Activated CD4-positive, alpha-beta memory T cell treated with anti-CD3 and anti-CD28 coated beads, Interleukin-2, amount 10 ng/mL, durations not matched to agents 7 days and 5 days (primary cell): ENCODE measurements at regions not wholly inside any gene's neighbourhood (a gene's known extent, or its start where the extent isn't known, plus 50 kb on each side); places are given as distances from the start of the nearest gene placed in this dataset.

Experiments
- CTCF ChIA-PET: fragments of 350-600 bp; sonication (Branson Sonifier 250); formaldehyde crosslinking; loops from one replicate; lab custom pipeline; 2021; ENCODE audit warnings: antibody characterized with exemption, inconsistent platforms; lab: Charles Lee
- POLR2A ChIA-PET: fragments of 350-600 bp; sonication (Branson Sonifier 250); formaldehyde crosslinking; loops from one replicate; lab custom pipeline; 2021; ENCODE audit warnings: antibody characterized with exemption; lab: Charles Lee
- DNase-seq: peaks from one replicate; pipeline ENCODE4 v3.0.0-alpha.2; 2020
- H3K27ac Mint-ChIP-seq: one replicate; pipeline ENCODE4 v1.8.0; 2021; ENCODE audit warnings: mild to moderate bottlenecking, mixed read lengths
- H3K27me3 Mint-ChIP-seq: one replicate; pipeline ENCODE4 v1.8.0; 2021; ENCODE audit warnings: mixed read lengths
- H3K36me3 Mint-ChIP-seq: one replicate; pipeline ENCODE4 v1.8.0; 2021; ENCODE audit warnings: low read depth, mixed read lengths
- H3K4me1 Mint-ChIP-seq: one replicate; pipeline ENCODE4 v1.8.0; 2021; ENCODE audit warnings: mixed read lengths
- H3K4me3 Mint-ChIP-seq: one replicate; pipeline ENCODE4 v1.8.0; 2021; ENCODE audit warnings: mild to moderate bottlenecking, mixed read lengths
- H3K9me3 Mint-ChIP-seq: one replicate; pipeline ENCODE4 v1.8.0; 2021; ENCODE audit warnings: mixed read lengths

- CTCF ChIA-PET: no interaction called here
- Mint-ChIP-seq H3K9me3 (no peaks in the 10 kb centered on the region), H3K36me3 (no peaks in the 10 kb centered on the region), H3K27me3 (peaks cover 3% of the 10 kb centered on the region), H3K4me1 (no peaks in the 10 kb centered on the region), H3K4me3 (no peak overlapping the region), H3K27ac (no peak overlapping the region)
- no peak for DNase-seq
- POLR2A ChIA-PET: no interaction called here
These were observed 193.3 kb downstream of the DIRAS2 start for GRCh38 chr9:90449213-90449925.

GRCh38 chr9:90451804-90452203 is 190.8 kb downstream of the DIRAS2 start:
- Mint-ChIP-seq H3K4me3 (no peak overlapping the region), H3K27me3 (peaks cover 4% of the 10 kb centered on the region), H3K27ac (no peak overlapping the region), H3K9me3 (no peaks in the 10 kb centered on the region), H3K36me3 (no peaks in the 10 kb centered on the region), H3K4me1 (no peaks in the 10 kb centered on the region)
- DNase-seq: no peak
- CTCF ChIA-PET: no interaction called here
- POLR2A ChIA-PET: no interaction called here

GRCh38 chr9:90455316-90455715 is 187.3 kb downstream of the DIRAS2 start:
- ChIA-PET CTCF (no interaction called here), POLR2A (no interaction called here)
- no peak overlapping the region for H3K4me3 Mint-ChIP-seq
- no peaks in the 10 kb centered on the region for H3K9me3 Mint-ChIP-seq
- peaks cover 6% of the 10 kb centered on the region for H3K27me3 Mint-ChIP-seq
- H3K4me1 Mint-ChIP-seq: no peaks in the 10 kb centered on the region
- no peaks in the 10 kb centered on the region for H3K36me3 Mint-ChIP-seq
- H3K27ac Mint-ChIP-seq: no peak overlapping the region
- DNase-seq: no peak

GRCh38 chr9:90457386-90458190 is 185.0 kb downstream of the DIRAS2 start:
- no peak for DNase-seq
- Mint-ChIP-seq H3K27me3 (peaks cover 8% of the 10 kb centered on the region), H3K4me3 (no peak overlapping the region), H3K4me1 (no peaks in the 10 kb centered on the region), H3K36me3 (no peaks in the 10 kb centered on the region), H3K27ac (no peak overlapping the region), H3K9me3 (no peaks in the 10 kb centered on the region)
- CTCF ChIA-PET: no interaction called here
- POLR2A ChIA-PET: no interaction called here

- peaks cover 8% of the 10 kb centered on the region for H3K27me3 Mint-ChIP-seq
- no peaks in the 10 kb centered on the region for H3K36me3 Mint-ChIP-seq
- CTCF ChIA-PET: no interaction called here
- no peak overlapping the region for H3K27ac Mint-ChIP-seq
- POLR2A ChIA-PET: no interaction called here
- H3K4me3 Mint-ChIP-seq: no peak overlapping the region
- DNase-seq: no peak
- no peaks in the 10 kb centered on the region for H3K4me1 Mint-ChIP-seq
- H3K9me3 Mint-ChIP-seq: no peaks in the 10 kb centered on the region
These were observed 184.1 kb downstream of the DIRAS2 start for GRCh38 chr9:90458485-90458884.

GRCh38 chr9:90459321-90459720 is 183.3 kb downstream of the DIRAS2 start:
- no peak for DNase-seq
- POLR2A ChIA-PET: no interaction called here
- CTCF ChIA-PET: no interaction called here

GRCh38 chr9:90460220-90460619 is 182.4 kb downstream of the DIRAS2 start:
- H3K27me3 Mint-ChIP-seq: peaks cover 8% of the 10 kb centered on the region
- POLR2A ChIA-PET: no interaction called here
- H3K27ac Mint-ChIP-seq: no peak overlapping the region
- H3K9me3 Mint-ChIP-seq: no peaks in the 10 kb centered on the region
- CTCF ChIA-PET: no interaction called here
- no peaks in the 10 kb centered on the region for H3K4me1 Mint-ChIP-seq
- DNase-seq: no peak
- H3K4me3 Mint-ChIP-seq: no peak overlapping the region
- H3K36me3 Mint-ChIP-seq: no peaks in the 10 kb centered on the region

More at GRCh38 chr9:90459321-90459720, 183.3 kb downstream of the DIRAS2 start:
- no peak overlapping the region for H3K4me3 Mint-ChIP-seq
- no peaks in the 10 kb centered on the region for H3K36me3 Mint-ChIP-seq
- H3K27me3 Mint-ChIP-seq: peaks cover 8% of the 10 kb centered on the region
- H3K4me1 Mint-ChIP-seq: no peaks in the 10 kb centered on the region
- no peaks in the 10 kb centered on the region for H3K9me3 Mint-ChIP-seq
- no peak overlapping the region for H3K27ac Mint-ChIP-seq

GRCh38 chr9:90464978-90465377 is 177.6 kb downstream of the DIRAS2 start:
- CTCF ChIA-PET: no interaction called here
- Mint-ChIP-seq H3K27me3 (peaks cover 5% of the 10 kb centered on the region), H3K4me1 (no peaks in the 10 kb centered on the region), H3K4me3 (no peak overlapping the region), H3K36me3 (no peaks in the 10 kb centered on the region), H3K9me3 (no peaks in the 10 kb centered on the region), H3K27ac (no peak overlapping the region)
- POLR2A ChIA-PET: no interaction called here
- DNase-seq: no peak

GRCh38 chr9:90466441-90466840 is 176.2 kb downstream of the DIRAS2 start:
- H3K4me1 Mint-ChIP-seq: no peaks in the 10 kb centered on the region
- H3K36me3 Mint-ChIP-seq: no peaks in the 10 kb centered on the region
- no peak overlapping the region for H3K27ac Mint-ChIP-seq
- no peaks in the 10 kb centered on the region for H3K9me3 Mint-ChIP-seq
- DNase-seq: no peak
- H3K4me3 Mint-ChIP-seq: no peak overlapping the region
- ChIA-PET CTCF (no interaction called here), POLR2A (no interaction called here)
- peaks cover 5% of the 10 kb centered on the region for H3K27me3 Mint-ChIP-seq

GRCh38 chr9:90469435-90469834 is 173.2 kb downstream of the DIRAS2 start:
- no peaks in the 10 kb centered on the region for H3K9me3 Mint-ChIP-seq
- no peaks in the 10 kb centered on the region for H3K36me3 Mint-ChIP-seq
- CTCF ChIA-PET: no interaction called here
- H3K27ac Mint-ChIP-seq: no peak overlapping the region
- no peaks in the 10 kb centered on the region for H3K4me1 Mint-ChIP-seq
- no peak overlapping the region for H3K4me3 Mint-ChIP-seq
- no peaks in the 10 kb centered on the region for H3K27me3 Mint-ChIP-seq
- POLR2A ChIA-PET: no interaction called here
- DNase-seq: no peak

GRCh38 chr9:90469865-90470387 is 172.7 kb downstream of the DIRAS2 start:
- H3K4me1 Mint-ChIP-seq: no peaks in the 10 kb centered on the region
- no peak for DNase-seq
- no peak overlapping the region for H3K27ac Mint-ChIP-seq
- H3K9me3 Mint-ChIP-seq: no peaks in the 10 kb centered on the region
- no peaks in the 10 kb centered on the region for H3K36me3 Mint-ChIP-seq
- peaks cover 1% of the 10 kb centered on the region for H3K27me3 Mint-ChIP-seq
- ChIA-PET POLR2A (no interaction called here), CTCF (no interaction called here)
- no peak overlapping the region for H3K4me3 Mint-ChIP-seq

- Mint-ChIP-seq H3K27ac (no peak overlapping the region), H3K9me3 (no peaks in the 10 kb centered on the region), H3K36me3 (no peaks in the 10 kb centered on the region), H3K4me3 (no peak overlapping the region), H3K4me1 (no peaks in the 10 kb centered on the region), H3K27me3 (peaks cover 4% of the 10 kb centered on the region)
- POLR2A ChIA-PET: no interaction called here
- no peak for DNase-seq
- CTCF ChIA-PET: no interaction called here
These were observed 166.6 kb downstream of the DIRAS2 start for GRCh38 chr9:90476058-90476457.

GRCh38 chr9:90477535-90477934 is 165.1 kb downstream of the DIRAS2 start:
- POLR2A ChIA-PET: no interaction called here
- CTCF ChIA-PET: no interaction called here
- Mint-ChIP-seq H3K9me3 (no peaks in the 10 kb centered on the region), H3K4me3 (no peak overlapping the region), H3K27me3 (peaks cover 4% of the 10 kb centered on the region), H3K4me1 (no peaks in the 10 kb centered on the region), H3K36me3 (no peaks in the 10 kb centered on the region), H3K27ac (no peak overlapping the region)
- DNase-seq: no peak
